22Rv1 (cell line): ENCODE measurements at regions not wholly inside any gene's neighbourhood (a gene's known extent, or its start where the extent isn't known, plus 50 kb on each side); places are given as distances from the start of the nearest gene placed in this dataset.

Source experiments
- CTCF ChIP-seq: fragments of 450-650 bp; IDR thresholded peaks from 2 replicates; pipeline ENCODE4 v1.5.1; 2017; ENCODE audit warnings: mild to moderate bottlenecking
- ZFX ChIP-seq: fragments of 450-650 bp; IDR thresholded peaks from 2 replicates; pipeline ENCODE4 v1.6.1; 2017; ENCODE audit warnings: antibody characterized with exemption, borderline replicate concordance

- TF ChIP-seq CTCF (no peak), ZFX (no peak)
Measured at GRCh38 chrX:27893211-27893610, 85.4 kb downstream of the MAGEB10 start.
